ENCODE measurements at regions not wholly inside any gene's neighbourhood (a gene's known extent, or its start where the extent isn't known, plus 50 kb on each side); places are given as distances from the start of the nearest gene placed in this dataset.

GRCh38 chr16:8199390-8199789 is 390.9 kb downstream of the TMEM114 start:
- TF ChIP-seq CTCF (IDR thresholded peaks at IDR 0.05) (no peak), POLR2AphosphoS5 (IDR thresholded peaks at IDR 0.05) (no peak)

Measured in esophagus muscularis mucosa (tissue), 3 donors.